ENCODE measurements at regions not wholly inside any gene's neighbourhood (a gene's known extent, or its start where the extent isn't known, plus 50 kb on each side); places are given as distances from the start of the nearest gene placed in this dataset.

- H3K27ac ChIP-seq (ENCODE audit: low read length): no peak overlapping the region
- H3K36me3 ChIP-seq (replicated peaks; ENCODE audit: insufficient read depth, low read length): no peaks in the 10 kb centered on the region
- DNase-seq: no peak
- no peak overlapping the region for H3K4me2 ChIP-seq (ENCODE audit: low read depth, low read length)
- H3K4me3 ChIP-seq (ENCODE audit: low read length): no peak overlapping the region
- H3K9me2 ChIP-seq (replicated peaks; ENCODE audit: insufficient read depth, low read length): no peaks in the 10 kb centered on the region
- H3K4me1 ChIP-seq (ENCODE audit: low read length): peaks cover 32% of the 10 kb centered on the region
- peaks cover 31% of the 10 kb centered on the region for H3F3A ChIP-seq (ENCODE audit: insufficient read depth, low read length)
- H3K9ac ChIP-seq (ENCODE audit: low read length): no peak overlapping the region
- no peaks in the 10 kb centered on the region for H4K20me1 ChIP-seq (ENCODE audit: insufficient read depth, low read length)
- peaks cover 68% of the 10 kb centered on the region for H3K79me2 ChIP-seq (ENCODE audit: low read length)
- H3K9me3 ChIP-seq (replicated peaks; ENCODE audit: insufficient read depth, low read length): no peaks in the 10 kb centered on the region
- no peak for TF ChIP-seq CTCF (IDR thresholded peaks at IDR 0.05; ENCODE audit: low read length)
- no peak for TF ChIP-seq EZH2phosphoT487 (IDR thresholded peaks at IDR 0.05; ENCODE audit: low read length)
- no peak for TF ChIP-seq EZH2 (optimal IDR thresholded peaks at IDR 0.05; ENCODE audit: low read depth, low read length)
- H2AFZ ChIP-seq (ENCODE audit: low read length): no peak overlapping the region
- H3K27me3 ChIP-seq (replicated peaks; ENCODE audit: insufficient read depth, low read length): no peaks in the 10 kb centered on the region
These were observed 148.6 kb downstream of the HAUS1 start for GRCh38 chr18:46252759-46253158.

GRCh38 chr18:46253498-46253897, 149.3 kb downstream of the HAUS1 start:
- Histone ChIP-seq H4K20me1 (ENCODE audit: insufficient read depth, low read length) (no peaks in the 10 kb centered on the region), H2AFZ (ENCODE audit: low read length) (no peak overlapping the region), H3K27ac (ENCODE audit: low read length) (no peak overlapping the region), H3K79me2 (ENCODE audit: low read length) (peaks cover 67% of the 10 kb centered on the region), H3K9me2 (replicated peaks; ENCODE audit: insufficient read depth, low read length) (no peaks in the 10 kb centered on the region), H3K27me3 (replicated peaks; ENCODE audit: insufficient read depth, low read length) (no peaks in the 10 kb centered on the region), H3K9ac (ENCODE audit: low read length) (no peak overlapping the region), H3K36me3 (replicated peaks; ENCODE audit: insufficient read depth, low read length) (no peaks in the 10 kb centered on the region), H3K4me2 (ENCODE audit: low read depth, low read length) (no peak overlapping the region), H3F3A (ENCODE audit: insufficient read depth, low read length) (peaks cover 24% of the 10 kb centered on the region), H3K4me1 (ENCODE audit: low read length) (peaks cover 24% of the 10 kb centered on the region), H3K9me3 (replicated peaks; ENCODE audit: insufficient read depth, low read length) (no peaks in the 10 kb centered on the region), H3K4me3 (ENCODE audit: low read length) (no peak overlapping the region)
- no peak for DNase-seq
- TF ChIP-seq CTCF (IDR thresholded peaks at IDR 0.05; ENCODE audit: low read length): no peak
- no peak for TF ChIP-seq EZH2 (optimal IDR thresholded peaks at IDR 0.05; ENCODE audit: low read depth, low read length)

- no peak overlapping the region for H3K4me3 ChIP-seq (ENCODE audit: low read length)
- peaks cover 10% of the 10 kb centered on the region for H3K4me1 ChIP-seq (ENCODE audit: low read length)
- H3F3A ChIP-seq (ENCODE audit: insufficient read depth, low read length): no peaks in the 10 kb centered on the region
- H3K9me3 ChIP-seq (replicated peaks; ENCODE audit: insufficient read depth, low read length): no peaks in the 10 kb centered on the region
- H2AFZ ChIP-seq (ENCODE audit: low read length): no peak overlapping the region
- DNase-seq: no peak
- H3K27me3 ChIP-seq (replicated peaks; ENCODE audit: insufficient read depth, low read length): no peaks in the 10 kb centered on the region
- peaks cover 87% of the 10 kb centered on the region for H3K79me2 ChIP-seq (ENCODE audit: low read length)
- TF ChIP-seq EZH2phosphoT487 (IDR thresholded peaks at IDR 0.05; ENCODE audit: low read length) (no peak), CTCF (IDR thresholded peaks at IDR 0.05; ENCODE audit: low read length) (no peak), EZH2 (optimal IDR thresholded peaks at IDR 0.05; ENCODE audit: low read depth, low read length) (no peak)
- no peak overlapping the region for H3K27ac ChIP-seq (ENCODE audit: low read length)
- no peaks in the 10 kb centered on the region for H3K9me2 ChIP-seq (replicated peaks; ENCODE audit: insufficient read depth, low read length)
- H3K9ac ChIP-seq (ENCODE audit: low read length): no peak overlapping the region
- no peaks in the 10 kb centered on the region for H3K36me3 ChIP-seq (replicated peaks; ENCODE audit: insufficient read depth, low read length)
- H4K20me1 ChIP-seq (ENCODE audit: insufficient read depth, low read length): no peaks in the 10 kb centered on the region
- H3K4me2 ChIP-seq (ENCODE audit: low read depth, low read length): no peak overlapping the region
These were observed 151.9 kb downstream of the HAUS1 start for GRCh38 chr18:46256078-46256477.

All from MM.1S (cell line).